ENCODE measurements at regions not wholly inside any gene's neighbourhood (a gene's known extent, or its start where the extent isn't known, plus 50 kb on each side); places are given as distances from the start of the nearest gene placed in this dataset.

- DNase-seq: no peak
Observed at GRCh38 chr1:65486613-65487012, 66.1 kb downstream of the LEPR start.

GRCh38 chr1:65489481-65489880 is 69.0 kb downstream of the LEPR start:
- DNase-seq: no peak

- DNase-seq: no peak
Observed at GRCh38 chr1:65490231-65491009, 70.0 kb downstream of the LEPR start.

GRCh38 chr1:65491472-65491871 is 71.0 kb downstream of the LEPR start:
- no peak for DNase-seq

- peak; percentile 67 for DNase-seq
Observed at GRCh38 chr1:65493802-65494201, 73.3 kb downstream of the LEPR start.

- DNase-seq: no peak
Observed at GRCh38 chr1:65494671-65495070, 74.2 kb downstream of the LEPR start.

GRCh38 chr1:65495137-65495536 is 74.7 kb downstream of the LEPR start:
- DNase-seq: peak; percentile 36

GRCh38 chr1:65497256-65497830 is 76.9 kb downstream of the LEPR start:
- DNase-seq: no peak

GRCh38 chr1:65503427-65503826 is 83.0 kb downstream of the LEPR start:
- no peak for DNase-seq

- DNase-seq: no peak
Observed at GRCh38 chr1:65504263-65504662, 83.8 kb downstream of the LEPR start.

GRCh38 chr1:65505547-65506300 is 85.3 kb downstream of the LEPR start:
- DNase-seq: peak; percentile 57

GRCh38 chr1:65508051-65508450 is 87.6 kb downstream of the LEPR start:
- DNase-seq: no peak

- DNase-seq: no peak
Observed at GRCh38 chr1:65509912-65510680, 89.6 kb downstream of the LEPR start.

- DNase-seq: no peak
Observed at GRCh38 chr1:65510961-65511360, 90.5 kb downstream of the LEPR start.

GRCh38 chr1:65512383-65512782 is 91.9 kb downstream of the LEPR start:
- no peak for DNase-seq

- DNase-seq: peak; percentile 75
Observed at GRCh38 chr1:65512967-65513780, 92.7 kb downstream of the LEPR start.

GRCh38 chr1:65514041-65514440 is 93.6 kb downstream of the LEPR start:
- DNase-seq: no peak

GRCh38 chr1:65524931-65525265 is 104.4 kb downstream of the LEPR start:
- DNase-seq: no peak

- peak; percentile 68 for DNase-seq
Observed at GRCh38 chr1:65525266-65526048, 105.0 kb downstream of the LEPR start.

- DNase-seq: peak; percentile 35
Observed at GRCh38 chr1:65526049-65526556, 105.6 kb downstream of the LEPR start.

GRCh38 chr1:65527190-65527589 is 106.7 kb downstream of the LEPR start:
- DNase-seq: peak; percentile 39
